GM12878 (cell line): ENCODE measurements at regions not wholly inside any gene's neighbourhood (a gene's known extent, or its start where the extent isn't known, plus 50 kb on each side); places are given as distances from the start of the nearest gene placed in this dataset.

Experiments
- ATAC-seq: fragments of 200-7000 bp; cut with Tn5 transposase; 3 replicates; pipeline ENCODE4 v1.9.1; 2020; ENCODE audit warnings: mild to moderate bottlenecking, moderate library complexity
- BruUV-seq: library from RNA; stranded (reverse); fragments of 400-500 nt; replicated peaks from 2 replicates; lab custom pipeline; 2021; lab: Mats Ljungman, UMichigan
- CTCF ChIA-PET: fragments of 300-600 bp; sonication (Branson Sonifier 250); formaldehyde crosslinking; extraction: SDS; loops from one replicate; lab custom pipeline; 2021; ENCODE audit warnings: inconsistent platforms; lab: Yijun Ruan, JAX
- POLR2A ChIA-PET: fragments of 350-600 bp; formaldehyde crosslinking; extraction: SDS; loops from one replicate; lab custom pipeline; 2021; ENCODE audit warnings: inconsistent platforms; lab: Charles Lee
- RAD21 ChIA-PET: fragments of 300-600 bp; sonication (Branson Sonifier 250); formaldehyde crosslinking; loops from one replicate; lab custom pipeline; 2023; ENCODE audit warnings: antibody characterized with exemption; ENCODE audit not compliant: unreplicated experiment; lab: Charles Lee
- SMC1A ChIA-PET: fragments of 300-600 bp; sonication (Branson Sonifier 250); formaldehyde crosslinking; loops from one replicate; lab custom pipeline; 2023; ENCODE audit not compliant: unreplicated experiment, uncharacterized antibody; lab: Charles Lee
- DNase-seq: peaks from one replicate; pipeline ENCODE4 v3.0.0-alpha.2; 2011; ENCODE audit warnings: low read depth, low spot score
- FAIRE-seq: peaks from 3 replicates; lab custom pipeline; 2011; peaks lifted over from hg19 to GRCh38; lab: Jason Lieb, UNC
- H2AFZ ChIP-seq: 2 replicates; pipeline ENCODE4 v1.6.0; 2011; ENCODE audit warnings: low read depth, low read length, control low read depth; ENCODE audit not compliant: control insufficient read depth
- H3K27ac ChIP-seq: 2 replicates; pipeline ENCODE4 v1.5.1; 2011; ENCODE audit warnings: control low read depth; ENCODE audit not compliant: control insufficient read depth, insufficient read depth
- H3K27me3 ChIP-seq, 2 experiments: replicated peaks in 1 of 2; 2 replicates each; pipeline versions ENCODE4 v1.6.0 to v1.6.1; 2011; ENCODE audit warnings: low read length in 1 of 2; ENCODE audit not compliant: control insufficient read depth in 2 of 2, insufficient read depth in 2 of 2
- H3K36me3 ChIP-seq, 2 experiments: 2 replicates each; pipeline ENCODE4 v1.5.1; 2011; ENCODE audit warnings: low read length in 1 of 2; ENCODE audit not compliant: control insufficient read depth in 2 of 2, insufficient read depth in 2 of 2
- H3K4me1 ChIP-seq: 2 replicates; pipeline ENCODE4 v1.6.1; 2011; ENCODE audit warnings: mild to moderate bottlenecking, low read length, moderate library complexity, mixed read lengths; ENCODE audit not compliant: control insufficient read depth, insufficient read depth
- H3K4me2 ChIP-seq: 2 replicates; pipeline ENCODE4 v1.6.0; 2011; ENCODE audit warnings: control low read depth; ENCODE audit not compliant: control insufficient read depth, insufficient read depth
- H3K4me3 ChIP-seq: fragments of 200-600 bp; sonication (generic); 2 replicates; pipeline ENCODE4 v1.5.1; 2016
- H3K79me2 ChIP-seq: 2 replicates; pipeline ENCODE4 v1.6.0; 2011; ENCODE audit warnings: low read length; ENCODE audit not compliant: control insufficient read depth, insufficient read depth
- H3K9ac ChIP-seq: 2 replicates; pipeline ENCODE4 v1.8.0; 2011; ENCODE audit warnings: low read length, control low read depth, mixed read lengths; ENCODE audit not compliant: control insufficient read depth, insufficient read depth
- H3K9me3 ChIP-seq: replicated peaks from 3 replicates; pipeline ENCODE4 v1.5.1; 2011; ENCODE audit warnings: mild to moderate bottlenecking, low read length; ENCODE audit not compliant: control insufficient read depth, insufficient read depth
- H4K20me1 ChIP-seq: 2 replicates; pipeline ENCODE4 v1.6.0; 2011; ENCODE audit not compliant: control insufficient read depth, insufficient read depth
- BHLHE40 ChIP-seq, 2 experiments: fragments of 450-650 bp in 1 of 2; IDR thresholded peaks; 2 replicates each; pipeline ENCODE4 v1.6.1; 2011 to 2017; ENCODE audit warnings: low read depth in 2 of 2, borderline replicate concordance in 1 of 2, improper control_type of control experiment in 1 of 2, low read length in 1 of 2, mild to moderate bottlenecking in 1 of 2
- CHD1 ChIP-seq: IDR thresholded peaks from 2 replicates; pipeline ENCODE4 v1.6.1; 2012; ENCODE audit warnings: low read depth, low read length, improper control_type of control experiment
- CREM ChIP-seq: IDR thresholded peaks from 2 replicates; pipeline ENCODE4 v1.6.1; 2014; ENCODE audit warnings: antibody characterized with exemption, low read depth
- ETV6 ChIP-seq, 2 experiments: fragments of 450-650 bp in 1 of 2; IDR thresholded peaks in 1 of 2; conservative IDR thresholded peaks in 1 of 2; 2 replicates each; pipeline ENCODE4 v1.6.1; 2014; ENCODE audit warnings: antibody characterized with exemption in 1 of 2, borderline replicate concordance in 1 of 2, low read depth in 1 of 2, mild to moderate bottlenecking in 1 of 2, moderate library complexity in 1 of 2
- FOXM1 ChIP-seq: IDR thresholded peaks from 2 replicates; pipeline ENCODE4 v1.6.1; 2012; ENCODE audit warnings: low read depth, mild to moderate bottlenecking, inconsistent platforms, low read length, moderate library complexity
- KAT2A ChIP-seq: conservative IDR thresholded peaks from 2 replicates; pipeline ENCODE4 v1.6.1; 2011; ENCODE audit warnings: low read depth, low read length; ENCODE audit not compliant: control insufficient read depth
- MEF2A ChIP-seq: IDR thresholded peaks from 2 replicates; pipeline ENCODE4 v1.6.1; 2011; ENCODE audit warnings: low read depth, mild to moderate bottlenecking, low read length, moderate library complexity; ENCODE audit not compliant: insufficient read depth
- PAX5 ChIP-seq: IDR thresholded peaks from 2 replicates; pipeline ENCODE4 v1.6.1; 2011; ENCODE audit warnings: low read depth, low read length, borderline replicate concordance
- PAX8 ChIP-seq: fragments of 450-650 bp; IDR thresholded peaks from 2 replicates; pipeline ENCODE4 v1.6.1; 2017; ENCODE audit warnings: mild to moderate bottlenecking, moderate library complexity
- RELA ChIP-seq: fragments of 450-650 bp; IDR thresholded peaks from 2 replicates; pipeline ENCODE4 v1.8.0; 2014; ENCODE audit warnings: borderline replicate concordance; ENCODE audit not compliant: partially characterized antibody
- WGBS: methylation state at CpG from one replicate; pipeline ENCODE4 v1.1.6; 2016; ENCODE audit warnings: low lambda C conversion rate; ENCODE audit not compliant: insufficient replicate concordance, insufficient coverage; ENCODE audit errors: missing lambda C conversion rate; 5-methylcytosine and 5-hydroxymethylcytosine counted together
- in situ Hi-C: fragments of 300-500 bp; cut with MboI; formaldehyde crosslinking; loops from 9 replicates; pipeline ENCODE4 v1.14.3; 2018; ENCODE audit warnings: mixed read lengths
- intact Hi-C: fragments of 100-400 bp; cut with micrococcal nuclease; formaldehyde crosslinking; loops from one replicate; pipeline ENCODE4 v1.14.2; 2022; ENCODE audit not compliant: unreplicated experiment
- TF ChIP-seq, protein P1 (sequence below): fragments of 450-650 bp; IDR thresholded peaks from 2 replicates; pipeline ENCODE4 v1.6.1; 2016; ENCODE audit warnings: mild to moderate bottlenecking

DNA sequence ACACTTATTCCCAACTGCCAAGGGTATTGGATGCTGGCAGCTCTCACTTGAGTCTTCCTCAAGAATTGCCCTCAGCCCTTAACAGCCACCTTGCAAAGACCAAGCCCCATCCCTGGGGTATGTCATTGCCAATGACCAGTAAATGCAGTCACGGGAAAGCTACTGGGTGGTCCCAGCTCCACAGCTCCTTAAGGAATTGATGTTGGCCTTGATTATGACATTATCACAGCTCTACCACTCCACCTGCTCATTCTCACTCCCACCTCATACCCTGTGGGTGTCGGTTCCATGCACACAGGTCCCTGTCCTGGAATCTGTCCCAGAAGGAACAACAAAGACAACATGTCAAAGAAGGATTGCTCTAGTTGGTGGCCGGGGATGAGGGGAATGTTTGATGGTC is 60.5 kb upstream of the GJB5 start:
- Histone ChIP-seq H3K4me2 (no peak overlapping the region), H3K9me3 (no peaks in the 10 kb centered on the region), H2AFZ (no peak overlapping the region), H4K20me1 (no peaks in the 10 kb centered on the region; the same call in 1 of the 2 replicates), H3K9ac (no peak overlapping the region), H3K4me1 (no peaks in the 10 kb centered on the region), H3K79me2 (no peaks in the 10 kb centered on the region), H3K36me3 (no peaks in the 10 kb centered on the region), H3K27ac (no peak overlapping the region), H3K4me3 (no peak overlapping the region), H3K27me3 (peaks cover 0 to 3% of the 10 kb centered on the region in 2 experiments; a peak in 2 of 4 replicates)
- BruUV-seq = no TSS peak
- TF ChIP-seq CREM (no peak), PAX8 (no peak), PAX5 (no peak), MEF2A (no peak), BHLHE40 (IDR thresholded peaks at IDR 0.05; ENCODE audit: borderline replicate concordance in 1 of 2, low read depth in 2 of 2, low read length in 1 of 2) (no peak), CHD1 (no peak), FOXM1 (no peak), KAT2A (no peak), ETV6 (conservative IDR thresholded peaks at IDR 0.05 in 1 of 2, IDR thresholded peaks at IDR 0.05 in 1 of 2; ENCODE audit: borderline replicate concordance in 1 of 2, low read depth in 1 of 2) (no peak), RELA (no peak)
- TF ChIP-seq, protein P1, sequence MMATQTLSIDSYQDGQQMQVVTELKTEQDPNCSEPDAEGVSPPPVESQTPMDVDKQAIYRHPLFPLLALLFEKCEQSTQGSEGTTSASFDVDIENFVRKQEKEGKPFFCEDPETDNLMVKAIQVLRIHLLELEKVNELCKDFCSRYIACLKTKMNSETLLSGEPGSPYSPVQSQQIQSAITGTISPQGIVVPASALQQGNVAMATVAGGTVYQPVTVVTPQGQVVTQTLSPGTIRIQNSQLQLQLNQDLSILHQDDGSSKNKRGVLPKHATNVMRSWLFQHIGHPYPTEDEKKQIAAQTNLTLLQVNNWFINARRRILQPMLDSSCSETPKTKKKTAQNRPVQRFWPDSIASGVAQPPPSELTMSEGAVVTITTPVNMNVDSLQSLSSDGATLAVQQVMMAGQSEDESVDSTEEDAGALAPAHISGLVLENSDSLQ = no peak
- no peak for ATAC-seq
- ChIA-PET SMC1A (no interaction called here), POLR2A (no interaction called here), RAD21 (no interaction called here), CTCF (interaction anchor here (0.7 kb wide), 1 partner anchor 206 kb away, joined by 3 read pairs; no protein-coding TSS in a partner anchor)
- 0% methylated on average over 3 of the region's 3 CpGs for WGBS
- intact Hi-C loops (no loop called here), in situ Hi-C loops (no loop called here)
- no peak for FAIRE-seq
- DNase-seq = no peak
